ENCODE measurements at regions not wholly inside any gene's neighbourhood (a gene's known extent, or its start where the extent isn't known, plus 50 kb on each side); places are given as distances from the start of the nearest gene placed in this dataset.

- no peak for DNase-seq (ENCODE audit: low read depth, low spot score)
- H3K4me3 ChIP-seq (ENCODE audit: low read length) = no peak overlapping the region
Measured at GRCh38 chr22:20653012-20653794, 120.7 kb upstream of the SERPIND1 start.

DNA sequence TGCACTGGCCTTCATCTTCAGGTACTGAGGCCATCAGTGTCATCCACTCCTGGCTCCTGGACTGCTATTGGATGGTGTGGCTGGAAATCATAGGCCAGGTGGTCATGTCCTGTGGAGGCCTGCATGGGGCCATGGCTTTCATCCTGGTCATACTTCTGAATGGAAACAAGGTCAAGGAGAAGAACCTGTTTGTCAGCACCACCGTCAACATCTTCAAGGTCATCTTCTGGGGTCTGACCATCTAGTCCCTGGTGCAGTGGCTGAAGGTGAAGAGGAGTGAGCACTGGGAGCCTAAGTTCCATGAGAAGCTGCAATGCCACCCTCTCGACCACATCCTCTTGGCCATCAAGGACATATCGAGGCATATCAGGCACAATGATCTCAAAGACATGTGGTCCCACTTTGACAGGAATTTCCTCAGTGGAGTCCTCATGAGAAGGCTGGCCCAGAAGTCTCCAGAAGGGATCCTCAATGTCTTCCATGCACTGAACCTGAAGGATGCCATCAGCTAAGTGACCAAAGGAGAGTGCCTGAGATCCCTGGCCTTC, 120.0 kb upstream of the SERPIND1 start:
- no peak for DNase-seq (ENCODE audit: low read depth, low spot score)

DNA sequence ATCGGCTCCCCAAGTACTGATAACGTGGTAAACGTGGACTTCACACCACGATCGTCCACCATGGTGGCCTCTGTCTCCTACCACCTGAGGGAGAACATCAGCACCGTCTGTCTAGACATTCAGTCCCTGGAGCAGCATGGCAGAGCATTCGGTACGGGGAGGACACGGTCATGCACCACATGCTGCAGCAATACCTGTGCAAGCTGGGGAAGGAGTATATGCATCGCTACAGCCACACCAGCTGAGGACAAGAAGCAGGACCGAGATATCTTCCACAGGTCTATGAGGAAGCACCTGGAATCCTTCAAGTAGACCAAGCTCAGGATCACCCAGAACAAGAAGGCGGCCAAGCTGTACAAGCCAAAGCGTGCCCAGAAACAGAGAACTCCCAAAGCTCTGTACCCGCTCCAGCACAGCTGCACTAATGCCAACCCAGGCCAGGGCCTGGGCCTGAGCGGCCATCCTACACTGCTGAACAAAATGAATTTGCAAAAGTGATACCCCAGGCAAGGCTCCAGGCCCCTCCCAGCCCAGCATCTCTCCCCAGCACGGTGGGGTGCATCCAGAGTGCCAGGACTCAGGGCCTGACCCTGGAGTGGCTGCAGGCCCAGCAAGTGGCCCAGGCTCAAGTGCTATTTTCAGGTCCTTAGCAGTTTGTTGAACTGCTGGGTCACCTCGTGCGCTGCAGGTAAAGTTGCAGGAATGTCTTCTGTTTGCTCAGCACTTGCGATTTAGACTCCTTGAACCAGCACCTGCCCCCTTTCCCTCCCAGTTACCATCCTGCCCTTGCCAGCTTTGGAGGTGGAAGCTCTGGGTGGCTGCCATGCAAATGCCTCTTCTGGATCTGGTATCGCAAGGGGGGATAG, 119.3 kb upstream of the SERPIND1 start:
- DNase-seq (ENCODE audit: low read depth, low spot score) = no peak
- no peak overlapping the region for H3K4me3 ChIP-seq (ENCODE audit: low read length)

More for the DNA sequence above, 120.0 kb upstream of the SERPIND1 start:
- no peak overlapping the region for H3K4me3 ChIP-seq (ENCODE audit: low read length)

DNA sequence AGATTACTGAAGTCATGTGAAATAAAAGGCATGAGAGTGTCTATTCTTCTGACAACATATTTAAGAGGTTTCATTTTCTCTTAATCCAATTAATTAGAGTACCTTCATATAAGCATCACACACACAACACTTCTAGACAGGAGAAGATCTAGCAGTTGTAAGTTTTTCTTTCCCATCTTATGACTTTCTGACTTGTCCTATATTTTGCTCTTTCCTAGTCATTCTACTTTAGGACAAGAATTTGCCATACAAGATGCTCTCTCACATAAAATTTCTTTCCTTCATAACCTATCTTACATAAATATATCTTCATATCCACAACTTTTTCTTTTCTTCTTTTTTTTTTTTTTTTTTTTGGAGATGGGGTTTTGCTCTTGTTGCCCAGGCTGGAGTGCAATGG, 118.3 kb upstream of the SERPIND1 start:
- no peak overlapping the region for H3K4me3 ChIP-seq (ENCODE audit: low read length)
- no peak for DNase-seq (ENCODE audit: low read depth, low spot score)

DNA sequence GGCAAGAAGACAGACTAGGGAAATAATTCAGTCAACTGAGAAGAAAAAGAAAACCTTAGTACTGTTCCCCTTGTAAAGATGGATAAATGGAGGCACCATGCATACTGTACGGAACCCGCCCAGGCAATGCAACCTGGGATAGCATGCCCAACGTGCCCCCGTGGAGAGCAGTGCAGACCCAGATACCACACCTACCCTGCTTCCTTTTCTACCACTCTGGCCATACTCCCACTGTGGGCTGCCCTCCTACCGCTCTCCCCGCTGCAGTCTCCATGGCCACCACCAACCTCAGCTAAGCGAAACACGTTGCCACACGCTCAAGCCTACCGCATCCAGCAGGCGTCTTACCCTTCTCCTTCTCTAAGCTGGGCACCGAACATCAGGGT, 117.4 kb upstream of the SERPIND1 start:
- H3K4me3 ChIP-seq (ENCODE audit: low read length) = no peak overlapping the region
- DNase-seq (ENCODE audit: low read depth, low spot score) = no peak

- peak; percentile 33 for DNase-seq (ENCODE audit: low read depth, low spot score)
- H3K4me3 ChIP-seq (ENCODE audit: low read length) = no peak overlapping the region
Measured at GRCh38 chr22:20656902-20657836, 116.7 kb upstream of the SERPIND1 start.
